Choroid plexus epithelial cell (primary cell): ENCODE measurements at regions not wholly inside any gene's neighbourhood (a gene's known extent, or its start where the extent isn't known, plus 50 kb on each side); places are given as distances from the start of the nearest gene placed in this dataset.
A peak's percentile ranks its signal among the peaks of the same experiment; 100 is the strongest.

Experiments used
- DNase-seq: peaks from one replicate; pipeline ENCODE4 v3.0.0-alpha.2; 2010; ENCODE audit warnings: low read depth
- H3K4me3 ChIP-seq: 2 replicates; pipeline ENCODE4 v1.5.1; 2011; ENCODE audit warnings: low read depth, mild to moderate bottlenecking, control low read depth, low read length, moderate library complexity
- CTCF ChIP-seq: conservative IDR thresholded peaks from 2 replicates; pipeline ENCODE4 v1.5.1; 2011; ENCODE audit warnings: low read depth, mild to moderate bottlenecking, control low read depth, inconsistent platforms, low read length, moderate library complexity

GRCh38 chr12:124431971-124432370 is 135.4 kb downstream of the NCOR2 start:
- TF ChIP-seq CTCF = no peak

DNA sequence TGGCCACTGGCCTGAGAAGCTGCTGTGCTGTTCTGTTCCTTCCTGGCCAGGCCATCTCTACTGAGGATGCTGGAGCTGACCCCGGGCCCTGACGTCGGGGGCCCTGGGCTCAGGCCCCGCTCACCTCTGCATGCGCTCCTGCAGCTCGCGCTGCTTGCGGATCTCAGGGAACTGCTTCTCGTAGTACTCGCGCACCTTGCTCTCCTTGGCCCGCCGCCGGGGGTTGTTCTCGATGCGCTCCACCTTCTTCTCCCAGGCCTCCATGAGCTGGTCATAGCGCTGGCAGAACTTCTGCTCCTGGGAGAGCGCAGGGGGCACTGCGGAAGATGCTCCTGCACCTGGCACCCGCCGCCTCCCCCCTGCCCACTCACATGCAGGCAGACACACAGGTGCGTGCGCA is 135.6 kb downstream of the RFLNA start:
- H3K4me3 ChIP-seq = no peak overlapping the region
- DNase-seq = no peak
- TF ChIP-seq CTCF = no peak

More at GRCh38 chr12:124431971-124432370, 135.4 kb downstream of the NCOR2 start:
- DNase-seq = no peak
- no peak overlapping the region for H3K4me3 ChIP-seq

- no peak for DNase-seq
- no peak for TF ChIP-seq CTCF
- H3K4me3 ChIP-seq = no peak overlapping the region
These were observed 134.6 kb downstream of the RFLNA start for GRCh38 chr12:124429535-124429934.

DNA sequence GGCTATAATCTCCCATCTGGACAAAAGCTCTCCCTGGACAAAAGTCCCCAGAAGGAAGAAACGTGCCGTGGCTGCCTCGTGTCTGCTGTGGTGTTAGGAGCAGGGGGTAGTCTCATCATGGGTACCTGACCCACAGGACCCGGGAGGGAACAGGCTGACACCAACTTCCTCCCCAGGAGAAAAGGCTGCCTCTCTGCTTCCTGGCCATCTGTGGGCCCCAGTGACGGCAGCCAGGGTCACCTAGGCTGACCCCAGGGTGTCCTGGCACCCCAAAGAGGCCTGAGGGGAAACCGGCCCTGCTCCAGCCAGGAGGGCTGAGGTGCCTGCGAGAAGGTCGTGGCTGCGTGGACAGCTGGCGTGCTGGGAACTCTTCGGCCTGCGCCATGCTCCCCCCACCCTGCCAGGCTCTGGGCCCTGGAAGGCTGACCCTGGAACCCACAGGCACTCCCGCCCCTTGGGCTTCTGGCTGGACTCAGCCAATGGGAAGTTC is 133.9 kb downstream of the RFLNA start:
- H3K4me3 ChIP-seq = no peak overlapping the region
- TF ChIP-seq CTCF = no peak
- DNase-seq = no peak

- TF ChIP-seq CTCF = peak; percentile 10
- H3K4me3 ChIP-seq = no peak overlapping the region
- peak; percentile 83 for DNase-seq
These were observed 133.4 kb downstream of the RFLNA start for GRCh38 chr12:124428136-124428791.

- DNase-seq = no peak
- no peak for TF ChIP-seq CTCF
- no peak overlapping the region for H3K4me3 ChIP-seq
These were observed 132.0 kb downstream of the RFLNA start for GRCh38 chr12:124426594-124427555.
